HG02588 (cell line): ENCODE measurements at regions not wholly inside any gene's neighbourhood (a gene's known extent, or its start where the extent isn't known, plus 50 kb on each side); places are given as distances from the start of the nearest gene placed in this dataset.

ENCODE experiments used
- ATAC-seq: cut with Tn5 transposase; IDR thresholded peaks from one replicate; pipeline ENCODE4 v1.9.1; 2021; ENCODE audit warnings: mild to moderate bottlenecking, moderate library complexity; ENCODE audit not compliant: unreplicated experiment

GRCh38 chr13:103275722-103276121, 209.5 kb upstream of the SLC10A2 start:
- ATAC-seq = no peak

GRCh38 chr13:103275081-103275480, 208.9 kb upstream of the SLC10A2 start:
- ATAC-seq = no peak

GRCh38 chr13:103273825-103274224, 207.6 kb upstream of the SLC10A2 start:
- ATAC-seq = no peak

GRCh38 chr13:103272770-103273169, 206.6 kb upstream of the SLC10A2 start:
- ATAC-seq = peak; percentile 41

GRCh38 chr13:103263448-103263847, 197.2 kb upstream of the SLC10A2 start:
- no peak for ATAC-seq

GRCh38 chr13:103255587-103256301, 189.5 kb upstream of the SLC10A2 start:
- ATAC-seq = no peak

- no peak for ATAC-seq
These were observed 183.9 kb upstream of the SLC10A2 start for GRCh38 chr13:103250071-103250470.

GRCh38 chr13:103246581-103247200, 180.5 kb upstream of the SLC10A2 start:
- ATAC-seq = no peak

- ATAC-seq = no peak
These were observed 177.3 kb upstream of the SLC10A2 start for GRCh38 chr13:103243495-103243894.

- no peak for ATAC-seq
These were observed 172.2 kb upstream of the SLC10A2 start for GRCh38 chr13:103238441-103238840.

GRCh38 chr13:103236213-103236612, 170.0 kb upstream of the SLC10A2 start:
- no peak for ATAC-seq

- ATAC-seq = no peak
These were observed 163.5 kb upstream of the SLC10A2 start for GRCh38 chr13:103229674-103230073.

GRCh38 chr13:103224804-103225203, 158.6 kb upstream of the SLC10A2 start:
- no peak for ATAC-seq

- ATAC-seq = no peak
These were observed 156.5 kb upstream of the SLC10A2 start for GRCh38 chr13:103222683-103223082.

- ATAC-seq = no peak
These were observed 152.0 kb upstream of the SLC10A2 start for GRCh38 chr13:103218253-103218652.

GRCh38 chr13:103213152-103213551, 146.9 kb upstream of the SLC10A2 start:
- ATAC-seq = no peak

GRCh38 chr13:103210348-103210747, 144.1 kb upstream of the SLC10A2 start:
- no peak for ATAC-seq

- ATAC-seq = no peak
These were observed 137.6 kb upstream of the SLC10A2 start for GRCh38 chr13:103203735-103204330.

- no peak for ATAC-seq
These were observed 134.1 kb upstream of the SLC10A2 start for GRCh38 chr13:103200118-103200885.

GRCh38 chr13:103199380-103200088, 133.3 kb upstream of the SLC10A2 start:
- no peak for ATAC-seq

GRCh38 chr13:103196356-103196755, 130.1 kb upstream of the SLC10A2 start:
- no peak for ATAC-seq
